Esophagus muscularis mucosa (tissue), 4 donors: ENCODE measurements at regions not wholly inside any gene's neighbourhood (a gene's known extent, or its start where the extent isn't known, plus 50 kb on each side); places are given as distances from the start of the nearest gene placed in this dataset.

Experiments used
- DNase-seq: peaks from one replicate; pipeline ENCODE4 v3.0.0-alpha.2; 2017; ENCODE audit errors: extremely low spot score
- H3K27ac ChIP-seq, 4 donors: fragments of 200-600 bp; sonication (generic); replicated peaks in 1 of 4; 1 replicate in 3 of 4; 2 replicates in 1 of 4; pipeline ENCODE4 v1.5.1; 2016 to 2019; ENCODE audit warnings: mild to moderate bottlenecking in 1 of 4
- H3K27me3 ChIP-seq, 4 donors: fragments of 200-600 bp; sonication (generic); one replicate each; pipeline versions ENCODE4 v1.5.1 to v1.6.0; 2016 to 2019
- H3K36me3 ChIP-seq, 4 donors: fragments of 200-600 bp; sonication (generic); one replicate each; pipeline ENCODE4 v1.5.1; 2016 to 2019
- H3K4me1 ChIP-seq, 4 donors: fragments of 200-600 bp; sonication (generic); one replicate each; pipeline ENCODE4 v1.5.1; 2016 to 2019
- H3K4me3 ChIP-seq, 4 donors: fragments of 200-600 bp; sonication (generic); 1 replicate in 2 of 4; 2 replicates in 2 of 4; pipeline ENCODE4 v1.5.1; 2016 to 2019; ENCODE audit warnings: mild to moderate bottlenecking in 4 of 4, moderate library complexity in 1 of 4
- H3K9me3 ChIP-seq, 4 donors: fragments of 200-600 bp; sonication (generic); 1 replicate in 3 of 4; 2 replicates in 1 of 4; pipeline ENCODE4 v1.5.1; 2016 to 2019
- EP300 ChIP-seq: sonication (generic); formaldehyde crosslinking; IDR thresholded peaks from one replicate; pipeline ENCODE4 v1.6.1; 2017; ENCODE audit warnings: antibody characterized with exemption
- POLR2A ChIP-seq: fragments of 450-650 bp; IDR thresholded peaks from one replicate; pipeline ENCODE4 v1.6.1; 2017; ENCODE audit warnings: antibody characterized with exemption, moderate library complexity, mild to moderate bottlenecking, low read depth
- POLR2AphosphoS5 ChIP-seq, 2 donors: sonication (generic); formaldehyde crosslinking; IDR thresholded peaks; one replicate each; pipeline ENCODE4 v1.6.1; 2017; ENCODE audit warnings: antibody characterized with exemption in 2 of 2
- WGBS: methylation state at CpG from one replicate; pipeline ENCODE4 v1.1.5; 2018; 5-methylcytosine and 5-hydroxymethylcytosine counted together
- intact Hi-C: fragments of 100-400 bp; cut with DNase I; formaldehyde crosslinking; loops from one replicate; pipeline ENCODE4 v1.15.1; 2023
- TF ChIP-seq, protein P1 (sequence below), 3 experiments: fragments of 200-600 bp in 2 of 3; fragments of 450-650 bp in 1 of 3; sonication (generic) in 2 of 3; IDR thresholded peaks; one replicate each; pipeline ENCODE4 v1.5.1; 2017 to 2019; ENCODE audit warnings: antibody characterized with exemption in 3 of 3, mild to moderate bottlenecking in 2 of 3, moderate library complexity in 1 of 3

DNA sequence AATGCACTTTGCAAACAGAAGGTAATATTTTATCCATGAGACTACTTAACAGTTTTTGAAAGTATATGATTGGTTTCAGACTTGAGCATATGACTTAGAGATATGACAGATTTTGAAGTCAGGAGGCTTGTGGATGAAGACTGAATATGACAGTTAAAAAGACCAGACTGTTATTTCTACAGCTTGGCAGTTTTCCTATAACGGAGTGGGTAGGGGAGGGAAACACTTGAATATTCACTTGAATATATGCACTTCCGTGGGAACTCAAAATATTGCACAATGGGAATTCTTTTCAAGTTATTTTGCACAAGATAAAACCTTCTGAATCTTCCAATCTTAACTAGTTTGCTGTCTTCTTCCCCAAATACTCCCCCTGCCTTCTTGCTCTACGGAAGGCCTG lies 64.6 kb upstream of the ACKR3 start:
- Histone ChIP-seq H3K9me3 (no peaks in the 10 kb centered on the region), H3K27me3 (peaks cover 0 to 19% (median 7%) of the 10 kb centered on the region in 4 donors), H3K36me3 (no peaks in the 10 kb centered on the region), H3K4me1 (peaks cover 0 to 10% (median 8%) of the 10 kb centered on the region in 4 donors), H3K4me3 (no peak overlapping the region), H3K27ac (no peak overlapping the region)
- 68% methylated on average over 3 of the region's 3 CpGs for WGBS
- intact Hi-C loops = no loop called here
- DNase-seq = peak; percentile 0
- no peak for TF ChIP-seq POLR2A
- no peak for TF ChIP-seq POLR2AphosphoS5 (IDR thresholded peaks at IDR 0.05)
- TF ChIP-seq EP300 = no peak
- TF ChIP-seq, protein P1, sequence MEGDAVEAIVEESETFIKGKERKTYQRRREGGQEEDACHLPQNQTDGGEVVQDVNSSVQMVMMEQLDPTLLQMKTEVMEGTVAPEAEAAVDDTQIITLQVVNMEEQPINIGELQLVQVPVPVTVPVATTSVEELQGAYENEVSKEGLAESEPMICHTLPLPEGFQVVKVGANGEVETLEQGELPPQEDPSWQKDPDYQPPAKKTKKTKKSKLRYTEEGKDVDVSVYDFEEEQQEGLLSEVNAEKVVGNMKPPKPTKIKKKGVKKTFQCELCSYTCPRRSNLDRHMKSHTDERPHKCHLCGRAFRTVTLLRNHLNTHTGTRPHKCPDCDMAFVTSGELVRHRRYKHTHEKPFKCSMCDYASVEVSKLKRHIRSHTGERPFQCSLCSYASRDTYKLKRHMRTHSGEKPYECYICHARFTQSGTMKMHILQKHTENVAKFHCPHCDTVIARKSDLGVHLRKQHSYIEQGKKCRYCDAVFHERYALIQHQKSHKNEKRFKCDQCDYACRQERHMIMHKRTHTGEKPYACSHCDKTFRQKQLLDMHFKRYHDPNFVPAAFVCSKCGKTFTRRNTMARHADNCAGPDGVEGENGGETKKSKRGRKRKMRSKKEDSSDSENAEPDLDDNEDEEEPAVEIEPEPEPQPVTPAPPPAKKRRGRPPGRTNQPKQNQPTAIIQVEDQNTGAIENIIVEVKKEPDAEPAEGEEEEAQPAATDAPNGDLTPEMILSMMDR (IDR thresholded peaks at IDR 0.05) = no peak

DNA sequence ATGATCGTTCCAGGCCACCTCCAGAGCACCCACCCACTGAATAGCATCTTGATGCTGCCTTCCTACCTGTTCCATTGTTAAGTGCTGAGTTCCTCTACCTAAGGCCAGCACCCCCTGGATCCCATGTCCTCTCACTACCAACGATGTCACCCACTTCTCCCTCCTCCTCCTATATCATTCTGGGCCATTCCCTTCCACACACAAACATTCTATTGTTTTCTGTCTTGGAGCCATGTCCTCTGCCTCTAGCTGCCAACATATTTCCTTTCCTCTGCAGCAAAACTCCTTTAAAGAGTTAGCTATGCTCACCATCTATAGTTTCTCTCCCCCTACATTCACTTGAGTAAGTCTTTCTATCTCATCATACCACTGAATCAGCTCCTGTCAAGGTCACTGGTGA lies 64.0 kb upstream of the ACKR3 start:
- intact Hi-C loops = no loop called here

DNA sequence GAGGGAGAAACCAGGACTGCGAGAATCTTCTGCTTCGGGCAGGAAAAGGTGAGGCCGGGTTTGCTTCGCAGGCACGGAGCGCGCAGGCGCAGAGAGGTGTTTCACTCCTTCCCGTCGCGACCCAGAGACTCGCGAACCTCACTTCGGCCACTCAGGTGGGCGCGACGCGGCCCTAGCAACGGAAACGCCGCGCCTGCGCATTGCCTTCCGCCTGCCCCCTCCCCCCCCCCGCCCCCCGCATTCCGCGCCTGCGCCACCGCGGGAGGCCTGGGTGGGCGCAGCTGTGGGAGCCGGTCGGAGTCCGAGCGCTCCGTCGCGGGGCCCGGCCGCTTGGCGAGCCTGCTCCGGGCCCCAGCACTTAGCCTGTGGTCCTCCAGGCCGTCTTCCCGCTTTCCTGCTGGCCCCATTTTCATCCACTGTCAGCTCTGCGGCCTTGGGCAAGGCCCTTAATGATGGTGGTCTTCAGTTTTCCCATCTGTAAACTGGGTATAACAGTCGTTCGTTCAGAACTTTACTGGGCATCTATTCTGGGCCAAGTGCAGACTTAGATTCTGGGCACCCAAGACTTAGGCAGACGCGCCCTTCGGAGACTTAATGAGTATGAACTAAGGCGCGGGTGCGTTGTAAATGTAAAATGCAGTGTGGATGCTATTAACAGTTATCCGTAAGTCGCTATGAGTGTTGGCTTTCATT lies 62.1 kb upstream of the ACKR3 start:
- Histone ChIP-seq H3K9me3 (no peaks in the 10 kb centered on the region), H3K27ac (peak overlapping the region in 1 of 4 donors; percentile 9), H3K36me3 (no peaks in the 10 kb centered on the region), H3K4me3 (peak overlapping the region; percentile 46 to 60 (median 51)), H3K27me3 (peaks cover 0 to 19% (median 7%) of the 10 kb centered on the region in 4 donors), H3K4me1 (peaks cover 0 to 10% (median 8%) of the 10 kb centered on the region in 4 donors)
- DNase-seq = peak; percentile 90
- TF ChIP-seq POLR2A (no peak), POLR2AphosphoS5 (IDR thresholded peaks at IDR 0.05) (no peak), EP300 (no peak)
- TF ChIP-seq, protein P1 (IDR thresholded peaks at IDR 0.05) = no peak
- intact Hi-C loops = no loop called here
- WGBS = 58% methylated on average over 18 of the region's 56 CpGs

More for the DNA sequence above, 64.0 kb upstream of the ACKR3 start:
- peak; percentile 75 for DNase-seq
- Histone ChIP-seq H3K4me1 (peaks cover 0 to 10% (median 8%) of the 10 kb centered on the region in 4 donors), H3K9me3 (no peaks in the 10 kb centered on the region), H3K36me3 (no peaks in the 10 kb centered on the region), H3K27me3 (peaks cover 0 to 19% (median 7%) of the 10 kb centered on the region in 4 donors), H3K27ac (no peak overlapping the region), H3K4me3 (no peak overlapping the region)
- 84% methylated on average over 2 of the region's 2 CpGs for WGBS
- no peak for TF ChIP-seq POLR2AphosphoS5 (IDR thresholded peaks at IDR 0.05)
- no peak for TF ChIP-seq EP300
- TF ChIP-seq POLR2A = no peak
- TF ChIP-seq, protein P1 (IDR thresholded peaks at IDR 0.05) = no peak

DNA sequence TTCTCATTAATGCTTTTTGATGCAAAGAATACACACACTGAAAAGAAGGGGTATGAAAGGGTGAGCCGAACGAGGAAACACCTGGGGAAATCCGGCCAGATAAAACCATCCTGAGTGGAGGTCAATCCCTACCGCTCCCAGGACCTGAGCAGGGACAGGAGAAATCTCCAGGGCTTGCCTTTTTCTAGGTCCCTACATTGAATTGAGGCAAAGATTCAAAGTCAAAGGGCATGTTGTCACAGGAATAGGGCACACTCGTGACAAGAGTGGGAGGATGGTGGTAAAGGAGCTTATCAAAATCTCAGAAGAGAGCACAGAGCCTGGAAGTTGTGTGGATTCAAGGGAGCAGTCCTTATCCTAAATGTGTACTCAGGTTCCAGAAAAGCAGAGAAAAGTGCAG lies 61.2 kb upstream of the ACKR3 start:
- Histone ChIP-seq H3K27ac (no peak overlapping the region), H3K9me3 (no peaks in the 10 kb centered on the region), H3K4me3 (no peak overlapping the region), H3K27me3 (peaks cover 0 to 16% (median 7%) of the 10 kb centered on the region in 4 donors), H3K36me3 (no peaks in the 10 kb centered on the region), H3K4me1 (peaks cover 0 to 13% (median 11%) of the 10 kb centered on the region in 4 donors)
- intact Hi-C loops = no loop called here
- peak; percentile 83 for DNase-seq
- TF ChIP-seq, protein P1 (IDR thresholded peaks at IDR 0.05) = no peak
- TF ChIP-seq POLR2A (no peak), POLR2AphosphoS5 (IDR thresholded peaks at IDR 0.05) (no peak), EP300 (no peak)
- 79% methylated on average over 5 of the region's 5 CpGs for WGBS
